GM23338 (cell line): ENCODE measurements at regions not wholly inside any gene's neighbourhood (a gene's known extent, or its start where the extent isn't known, plus 50 kb on each side); places are given as distances from the start of the nearest gene placed in this dataset.

Experiments used
- ATAC-seq: fragments of 200-7000 bp; cut with Tn5 transposase; 3 replicates; pipeline ENCODE4 v1.9.1; 2020
- DNase-seq: peaks from one replicate; pipeline ENCODE4 v3.0.0-alpha.2; 2015; ENCODE audit warnings: low spot score
- H2AFZ ChIP-seq: fragments of 200-600 bp; sonication (generic); 2 replicates; pipeline ENCODE4 v1.8.0; 2016; ENCODE audit warnings: antibody characterized with exemption, mild to moderate bottlenecking, moderate library complexity
- H3F3A ChIP-seq: fragments of 200-600 bp; sonication (generic); replicated peaks from 2 replicates; pipeline ENCODE4 v1.8.0; 2017; ENCODE audit warnings: antibody characterized with exemption, mixed run types, low read depth
- H3K27ac ChIP-seq: fragments of 200-600 bp; sonication (generic); 2 replicates; pipeline ENCODE4 v1.6.1; 2016; ENCODE audit warnings: low read depth
- H3K27me3 ChIP-seq: fragments of 200-600 bp; sonication (generic); 2 replicates; pipeline ENCODE4 v1.8.0; 2016; ENCODE audit warnings: mild to moderate bottlenecking, mixed run types, moderate library complexity; ENCODE audit not compliant: insufficient read depth
- H3K36me3 ChIP-seq: fragments of 200-600 bp; sonication (generic); 2 replicates; pipeline ENCODE4 v1.8.0; 2016; ENCODE audit warnings: mild to moderate bottlenecking; ENCODE audit not compliant: insufficient read depth
- H3K4me1 ChIP-seq: fragments of 200-600 bp; sonication (generic); 2 replicates; pipeline ENCODE4 v1.8.0; 2016; ENCODE audit warnings: mild to moderate bottlenecking, moderate library complexity; ENCODE audit not compliant: insufficient read depth
- H3K4me2 ChIP-seq: fragments of 200-600 bp; sonication (generic); 2 replicates; pipeline ENCODE4 v1.7.1; 2017; ENCODE audit warnings: mixed run types
- H3K4me3 ChIP-seq: fragments of 200-600 bp; sonication (generic); 2 replicates; pipeline ENCODE4 v1.6.1; 2016; ENCODE audit warnings: mixed run types
- H3K79me2 ChIP-seq: fragments of 200-600 bp; sonication (generic); replicated peaks from 2 replicates; pipeline ENCODE4 v1.8.0; 2017; ENCODE audit warnings: mild to moderate bottlenecking; ENCODE audit not compliant: insufficient read depth
- H3K9me2 ChIP-seq: fragments of 200-600 bp; sonication (generic); 2 replicates; pipeline ENCODE4 v1.8.0; 2017; ENCODE audit not compliant: insufficient read depth
- H4K20me1 ChIP-seq: fragments of 200-600 bp; sonication (generic); replicated peaks from 2 replicates; pipeline ENCODE4 v1.8.0; 2017; ENCODE audit warnings: mild to moderate bottlenecking; ENCODE audit not compliant: insufficient read depth
- H3K27ac Mint-ChIP-seq: 2 replicates; pipeline ENCODE4 v1.8.0; 2020; ENCODE audit warnings: inconsistent platforms, mild to moderate bottlenecking, moderate library complexity, mixed read lengths
- H3K27me3 Mint-ChIP-seq: 3 replicates; pipeline ENCODE4 v1.8.0; 2022; ENCODE audit warnings: low read depth, mild to moderate bottlenecking, moderate library complexity, mixed read lengths, inconsistent platforms; ENCODE audit not compliant: insufficient read depth, poor library complexity
- H3K36me3 Mint-ChIP-seq: 3 replicates; pipeline ENCODE4 v1.8.0; 2021; ENCODE audit warnings: low read depth, mild to moderate bottlenecking, inconsistent platforms, moderate library complexity, mixed read lengths
- H3K4me1 Mint-ChIP-seq: 3 replicates; pipeline ENCODE4 v1.8.0; 2020; ENCODE audit warnings: mild to moderate bottlenecking, inconsistent platforms, mixed read lengths
- H3K4me3 Mint-ChIP-seq: 3 replicates; pipeline ENCODE4 v1.8.0; 2021; ENCODE audit warnings: moderate library complexity, mild to moderate bottlenecking, inconsistent platforms, mixed read lengths
- H3K9me3 Mint-ChIP-seq: 3 replicates; pipeline ENCODE4 v1.8.0; 2020; ENCODE audit warnings: moderate library complexity, mild to moderate bottlenecking, inconsistent platforms, mixed read lengths
- CREB1 ChIP-seq: fragments of 250-450 bp; sonication (Bioruptor Pico); IDR thresholded peaks from 2 replicates; pipeline ENCODE4 v1.5.0; 2020; ENCODE audit warnings: low read depth, mild to moderate bottlenecking, moderate library complexity
- EZH2 ChIP-seq: fragments of 200-600 bp; sonication (generic); IDR thresholded peaks from one replicate; pipeline ENCODE4 v1.8.0; 2017; ENCODE audit warnings: antibody characterized with exemption, mild to moderate bottlenecking, low read depth; ENCODE audit not compliant: unreplicated experiment
- EZH2phosphoT487 ChIP-seq: fragments of 200-600 bp; sonication (generic); IDR thresholded peaks from one replicate; pipeline ENCODE4 v1.8.1; 2018; ENCODE audit warnings: antibody characterized with exemption; ENCODE audit not compliant: unreplicated experiment
- JUNB ChIP-seq: IDR thresholded peaks from one replicate; pipeline ENCODE4 v1.6.1; 2016; ENCODE audit warnings: antibody characterized with exemption; ENCODE audit not compliant: unreplicated experiment
- NANOG ChIP-seq: IDR thresholded peaks from 2 replicates; pipeline ENCODE4 v1.6.1; 2016; ENCODE audit warnings: antibody characterized with exemption, borderline replicate concordance
- POLR2AphosphoS5 ChIP-seq: IDR thresholded peaks from 2 replicates; pipeline ENCODE4 v1.6.1; 2016; ENCODE audit warnings: antibody characterized with exemption, low read depth
- STAT1 ChIP-seq: IDR thresholded peaks from one replicate; pipeline ENCODE4 v1.6.1; 2016; ENCODE audit warnings: antibody characterized with exemption; ENCODE audit not compliant: unreplicated experiment
- ZNF114 ChIP-seq: fragments of 250-450 bp; sonication (Bioruptor Pico); IDR thresholded peaks from 2 replicates; pipeline ENCODE4 v1.5.0; 2020; ENCODE audit warnings: mild to moderate bottlenecking, moderate library complexity
- ZNF331 ChIP-seq: fragments of 250-450 bp; sonication (Bioruptor Pico); IDR thresholded peaks from 2 replicates; pipeline ENCODE4 v1.5.0; 2020; ENCODE audit warnings: low read depth, mild to moderate bottlenecking, moderate library complexity
- ZNF462 ChIP-seq: fragments of 250-450 bp; sonication (Bioruptor Pico); IDR thresholded peaks from 2 replicates; pipeline ENCODE4 v1.5.0; 2020; ENCODE audit warnings: mild to moderate bottlenecking, moderate library complexity
- TF ChIP-seq, protein P1 (sequence below), 2 experiments: fragments of 200-600 bp in 1 of 2; sonication (generic) in 1 of 2; conservative IDR thresholded peaks; 2 replicates each; pipeline versions ENCODE4 v1.5.1 to v1.6.1; 2016 to 2017; ENCODE audit warnings: antibody characterized with exemption in 2 of 2, low read depth in 2 of 2, mild to moderate bottlenecking in 2 of 2, moderate library complexity in 1 of 2
- TF ChIP-seq, protein P2 (sequence below): IDR thresholded peaks from 2 replicates; pipeline ENCODE4 v1.6.1; 2016; ENCODE audit warnings: antibody characterized with exemption
- TF ChIP-seq, protein P3 (sequence below): IDR thresholded peaks from one replicate; pipeline ENCODE4 v1.6.1; 2018; ENCODE audit warnings: antibody characterized with exemption; ENCODE audit not compliant: unreplicated experiment

GRCh38 chr9:32728181-32728580 lies 55.2 kb upstream of the TMEM215 start:
- TF ChIP-seq ZNF114 (CRISPR knock-in tag), result no peak
- no peak for TF ChIP-seq STAT1
- TF ChIP-seq, protein P1, sequence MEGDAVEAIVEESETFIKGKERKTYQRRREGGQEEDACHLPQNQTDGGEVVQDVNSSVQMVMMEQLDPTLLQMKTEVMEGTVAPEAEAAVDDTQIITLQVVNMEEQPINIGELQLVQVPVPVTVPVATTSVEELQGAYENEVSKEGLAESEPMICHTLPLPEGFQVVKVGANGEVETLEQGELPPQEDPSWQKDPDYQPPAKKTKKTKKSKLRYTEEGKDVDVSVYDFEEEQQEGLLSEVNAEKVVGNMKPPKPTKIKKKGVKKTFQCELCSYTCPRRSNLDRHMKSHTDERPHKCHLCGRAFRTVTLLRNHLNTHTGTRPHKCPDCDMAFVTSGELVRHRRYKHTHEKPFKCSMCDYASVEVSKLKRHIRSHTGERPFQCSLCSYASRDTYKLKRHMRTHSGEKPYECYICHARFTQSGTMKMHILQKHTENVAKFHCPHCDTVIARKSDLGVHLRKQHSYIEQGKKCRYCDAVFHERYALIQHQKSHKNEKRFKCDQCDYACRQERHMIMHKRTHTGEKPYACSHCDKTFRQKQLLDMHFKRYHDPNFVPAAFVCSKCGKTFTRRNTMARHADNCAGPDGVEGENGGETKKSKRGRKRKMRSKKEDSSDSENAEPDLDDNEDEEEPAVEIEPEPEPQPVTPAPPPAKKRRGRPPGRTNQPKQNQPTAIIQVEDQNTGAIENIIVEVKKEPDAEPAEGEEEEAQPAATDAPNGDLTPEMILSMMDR (conservative IDR thresholded peaks at IDR 0.05; ENCODE audit: low read depth in 2 of 2), result no peak
- TF ChIP-seq CREB1, result no peak
- TF ChIP-seq EZH2phosphoT487, result no peak
- no peak for TF ChIP-seq POLR2AphosphoS5
- no peak for TF ChIP-seq ZNF462 (CRISPR knock-in tag)
- TF ChIP-seq, protein P2, sequence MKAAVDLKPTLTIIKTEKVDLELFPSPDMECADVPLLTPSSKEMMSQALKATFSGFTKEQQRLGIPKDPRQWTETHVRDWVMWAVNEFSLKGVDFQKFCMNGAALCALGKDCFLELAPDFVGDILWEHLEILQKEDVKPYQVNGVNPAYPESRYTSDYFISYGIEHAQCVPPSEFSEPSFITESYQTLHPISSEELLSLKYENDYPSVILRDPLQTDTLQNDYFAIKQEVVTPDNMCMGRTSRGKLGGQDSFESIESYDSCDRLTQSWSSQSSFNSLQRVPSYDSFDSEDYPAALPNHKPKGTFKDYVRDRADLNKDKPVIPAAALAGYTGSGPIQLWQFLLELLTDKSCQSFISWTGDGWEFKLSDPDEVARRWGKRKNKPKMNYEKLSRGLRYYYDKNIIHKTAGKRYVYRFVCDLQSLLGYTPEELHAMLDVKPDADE, result no peak
- TF ChIP-seq EZH2, result no peak
- TF ChIP-seq JUNB, result no peak
- no peak for TF ChIP-seq ZNF331
- TF ChIP-seq NANOG, result no peak
- TF ChIP-seq, protein P3, sequence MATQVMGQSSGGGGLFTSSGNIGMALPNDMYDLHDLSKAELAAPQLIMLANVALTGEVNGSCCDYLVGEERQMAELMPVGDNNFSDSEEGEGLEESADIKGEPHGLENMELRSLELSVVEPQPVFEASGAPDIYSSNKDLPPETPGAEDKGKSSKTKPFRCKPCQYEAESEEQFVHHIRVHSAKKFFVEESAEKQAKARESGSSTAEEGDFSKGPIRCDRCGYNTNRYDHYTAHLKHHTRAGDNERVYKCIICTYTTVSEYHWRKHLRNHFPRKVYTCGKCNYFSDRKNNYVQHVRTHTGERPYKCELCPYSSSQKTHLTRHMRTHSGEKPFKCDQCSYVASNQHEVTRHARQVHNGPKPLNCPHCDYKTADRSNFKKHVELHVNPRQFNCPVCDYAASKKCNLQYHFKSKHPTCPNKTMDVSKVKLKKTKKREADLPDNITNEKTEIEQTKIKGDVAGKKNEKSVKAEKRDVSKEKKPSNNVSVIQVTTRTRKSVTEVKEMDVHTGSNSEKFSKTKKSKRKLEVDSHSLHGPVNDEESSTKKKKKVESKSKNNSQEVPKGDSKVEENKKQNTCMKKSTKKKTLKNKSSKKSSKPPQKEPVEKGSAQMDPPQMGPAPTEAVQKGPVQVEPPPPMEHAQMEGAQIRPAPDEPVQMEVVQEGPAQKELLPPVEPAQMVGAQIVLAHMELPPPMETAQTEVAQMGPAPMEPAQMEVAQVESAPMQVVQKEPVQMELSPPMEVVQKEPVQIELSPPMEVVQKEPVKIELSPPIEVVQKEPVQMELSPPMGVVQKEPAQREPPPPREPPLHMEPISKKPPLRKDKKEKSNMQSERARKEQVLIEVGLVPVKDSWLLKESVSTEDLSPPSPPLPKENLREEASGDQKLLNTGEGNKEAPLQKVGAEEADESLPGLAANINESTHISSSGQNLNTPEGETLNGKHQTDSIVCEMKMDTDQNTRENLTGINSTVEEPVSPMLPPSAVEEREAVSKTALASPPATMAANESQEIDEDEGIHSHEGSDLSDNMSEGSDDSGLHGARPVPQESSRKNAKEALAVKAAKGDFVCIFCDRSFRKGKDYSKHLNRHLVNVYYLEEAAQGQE, result no peak
- Mint-ChIP-seq H3K27ac (no peak overlapping the region), H3K9me3 (peaks cover 24% of the 10 kb centered on the region), H3K27me3 (peaks cover 1% of the 10 kb centered on the region), H3K36me3 (peaks cover 7% of the 10 kb centered on the region), H3K4me3 (no peak overlapping the region), H3K4me1 (no peaks in the 10 kb centered on the region; the same call in 2 of the 3 replicates)
- Histone ChIP-seq H2AFZ (no peak overlapping the region), H3K4me1 (no peaks in the 10 kb centered on the region), H4K20me1 (no peaks in the 10 kb centered on the region), H3K9me2 (no peaks in the 10 kb centered on the region), H3K27me3 (no peaks in the 10 kb centered on the region), H3K4me3 (no peak overlapping the region), H3K36me3 (no peaks in the 10 kb centered on the region), H3F3A (no peaks in the 10 kb centered on the region), H3K79me2 (no peaks in the 10 kb centered on the region), H3K4me2 (no peak overlapping the region), H3K27ac (no peak overlapping the region)
- DNase-seq, result no peak
- no peak for ATAC-seq
